Mesenchymal stem cell (in vitro differentiated cells and primary cell): ENCODE measurements at regions not wholly inside any gene's neighbourhood (a gene's known extent, or its start where the extent isn't known, plus 50 kb on each side); places are given as distances from the start of the nearest gene placed in this dataset.
A peak's percentile ranks its signal among the peaks of the same experiment; 100 is the strongest.

Source experiments
- DNase-seq: peaks from one replicate; pipeline ENCODE4 v3.0.0-alpha.2; 2013
- H2AFZ ChIP-seq: one replicate; pipeline ENCODE4 v1.6.1; 2013; ENCODE audit warnings: low read depth, mild to moderate bottlenecking, control low read depth, inconsistent platforms, low read length, moderate library complexity
- H2AK5ac ChIP-seq: 2 replicates; pipeline ENCODE4 v1.6.1; 2013; ENCODE audit warnings: low read length, moderate library complexity, mild to moderate bottlenecking, inconsistent platforms; ENCODE audit not compliant: severe bottlenecking
- H2BK120ac ChIP-seq: one replicate; pipeline ENCODE4 v1.6.1; 2013; ENCODE audit warnings: low read depth, mild to moderate bottlenecking, inconsistent platforms, low read length, moderate library complexity
- H2BK12ac ChIP-seq, 2 experiments: one replicate each; pipeline ENCODE4 v1.6.1; 2013; ENCODE audit warnings: inconsistent platforms in 2 of 2, low read length in 2 of 2, mild to moderate bottlenecking in 2 of 2, moderate library complexity in 2 of 2, control low read depth in 1 of 2
- H2BK15ac ChIP-seq: one replicate; pipeline ENCODE4 v1.6.1; 2013; ENCODE audit warnings: mild to moderate bottlenecking, low read depth, inconsistent platforms; ENCODE audit not compliant: poor library complexity, severe bottlenecking
- H2BK5ac ChIP-seq: 2 replicates; pipeline ENCODE4 v1.6.1; 2013; ENCODE audit warnings: low read depth, mild to moderate bottlenecking, low read length, control low read depth, inconsistent platforms; ENCODE audit not compliant: poor library complexity, severe bottlenecking
- H3K14ac ChIP-seq, 2 experiments: one replicate each; pipeline ENCODE4 v1.6.1; 2013; ENCODE audit warnings: inconsistent platforms in 2 of 2, low read length in 2 of 2, control low read depth in 1 of 2, mild to moderate bottlenecking in 1 of 2, moderate library complexity in 1 of 2
- H3K18ac ChIP-seq, 2 experiments: one replicate each; pipeline ENCODE4 v1.6.1; 2013; ENCODE audit warnings: inconsistent platforms in 2 of 2, low read length in 2 of 2, control low read depth in 1 of 2, low read depth in 1 of 2, mild to moderate bottlenecking in 1 of 2
- H3K23ac ChIP-seq, 2 experiments: one replicate each; pipeline ENCODE4 v1.6.1; 2013; ENCODE audit warnings: inconsistent platforms in 2 of 2, low read length in 2 of 2, mild to moderate bottlenecking in 2 of 2, moderate library complexity in 2 of 2, control low read depth in 1 of 2
- H3K27ac ChIP-seq: 2 replicates; pipeline ENCODE4 v1.5.1; 2013; ENCODE audit warnings: mild to moderate bottlenecking, moderate library complexity, low read length, control low read depth, inconsistent platforms; ENCODE audit not compliant: poor library complexity, severe bottlenecking
- H3K27me3 ChIP-seq, 2 experiments: 2 replicates each; pipeline versions ENCODE4 v1.6.1 to v1.7.0; 2013; ENCODE audit warnings: low read length in 2 of 2, mild to moderate bottlenecking in 2 of 2, moderate library complexity in 2 of 2, control low read depth in 1 of 2, inconsistent platforms in 1 of 2; ENCODE audit not compliant: control insufficient read depth in 1 of 2, insufficient read depth in 1 of 2
- H3K36me3 ChIP-seq, 2 experiments: 2 replicates each; pipeline versions ENCODE4 v1.6.1 to v1.7.0; 2013; ENCODE audit warnings: low read length in 2 of 2, control low read depth in 1 of 2, inconsistent platforms in 1 of 2, low read depth in 1 of 2, mild to moderate bottlenecking in 1 of 2; ENCODE audit not compliant: insufficient read depth in 2 of 2, control insufficient read depth in 1 of 2
- H3K4ac ChIP-seq, 2 experiments: one replicate each; pipeline ENCODE4 v1.6.1; 2013; ENCODE audit warnings: inconsistent platforms in 2 of 2, low read length in 2 of 2, mild to moderate bottlenecking in 2 of 2, moderate library complexity in 2 of 2, control low read depth in 1 of 2, low read depth in 1 of 2
- H3K4me1 ChIP-seq: 2 replicates; pipeline ENCODE4 v1.6.1; 2013; ENCODE audit warnings: low read depth, low read length, control low read depth; ENCODE audit not compliant: control insufficient read depth, insufficient read depth
- H3K4me2 ChIP-seq: 2 replicates; pipeline ENCODE4 v1.6.1; 2013; ENCODE audit warnings: low read length, mild to moderate bottlenecking, inconsistent platforms; ENCODE audit not compliant: poor library complexity, severe bottlenecking
- H3K4me3 ChIP-seq, 2 experiments: 2 replicates each; pipeline versions ENCODE4 v1.5.1 to v1.7.0; 2013; ENCODE audit warnings: low read length in 2 of 2, mild to moderate bottlenecking in 2 of 2, control low read depth in 1 of 2, low read depth in 1 of 2; ENCODE audit not compliant: insufficient read depth in 1 of 2
- H3K79me1 ChIP-seq: replicated peaks from 2 replicates; pipeline ENCODE4 v1.6.1; 2013; ENCODE audit warnings: mild to moderate bottlenecking, control low read depth, low read length, inconsistent platforms; ENCODE audit not compliant: poor library complexity, severe bottlenecking
- H3K9ac ChIP-seq: 2 replicates; pipeline ENCODE4 v1.7.0; 2013; ENCODE audit warnings: mild to moderate bottlenecking, low read length, moderate library complexity
- H3K9me3 ChIP-seq: 2 replicates; pipeline ENCODE4 v1.7.0; 2013; ENCODE audit warnings: mild to moderate bottlenecking, low read length; ENCODE audit not compliant: control insufficient read depth
- H4K8ac ChIP-seq: one replicate; pipeline ENCODE4 v1.6.1; 2013; ENCODE audit warnings: inconsistent platforms, mild to moderate bottlenecking, low read length, moderate library complexity
- H4K91ac ChIP-seq: one replicate; pipeline ENCODE4 v1.6.1; 2013; ENCODE audit warnings: mild to moderate bottlenecking, low read length, inconsistent platforms
- WGBS: methylation state at CpG from one replicate; pipeline ENCODE4 v1.1.7; 2013; ENCODE audit warnings: mixed read lengths; 5-methylcytosine and 5-hydroxymethylcytosine counted together

DNA sequence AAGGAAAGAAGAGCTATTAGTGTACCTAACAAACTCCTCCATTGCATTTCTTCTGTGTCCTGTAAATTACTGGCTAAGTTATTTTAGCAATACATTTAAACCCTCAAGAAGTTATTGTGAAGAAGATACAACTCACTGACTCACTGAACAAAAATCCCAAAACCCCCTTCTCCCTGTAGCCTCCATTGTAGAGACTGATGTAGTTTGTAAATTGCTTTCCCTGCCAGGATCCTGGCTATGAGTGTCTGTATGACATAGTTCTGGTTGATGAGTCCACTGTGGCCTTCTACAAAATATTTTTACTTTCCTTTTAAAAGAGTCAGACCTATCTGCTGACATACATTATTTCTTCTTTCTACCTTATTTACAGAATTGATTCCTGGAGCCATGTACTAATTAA is 155.6 kb downstream of the SLC6A15 start:
- H3K4me1 ChIP-seq, result no peaks in the 10 kb centered on the region
- no peak overlapping the region for H3K4me3 ChIP-seq
- no peaks in the 10 kb centered on the region for H3K79me1 ChIP-seq
- H4K91ac ChIP-seq, result no peak overlapping the region
- H2BK15ac ChIP-seq, result no peak overlapping the region
- no peak overlapping the region for H2BK120ac ChIP-seq
- H4K8ac ChIP-seq, result no peak overlapping the region
- H2AFZ ChIP-seq, result no peak overlapping the region
- no peak overlapping the region for H2BK12ac ChIP-seq
- H3K23ac ChIP-seq, result no peak overlapping the region
- H3K36me3 ChIP-seq, result no peaks in the 10 kb centered on the region
- peak; percentile 64 for DNase-seq
- no peaks in the 10 kb centered on the region for H3K9me3 ChIP-seq
- peak overlapping the region; percentile 11 for H3K9ac ChIP-seq
- H2AK5ac ChIP-seq, result no peak overlapping the region
- no peak overlapping the region for H2BK5ac ChIP-seq
- no peak overlapping the region for H3K18ac ChIP-seq
- H3K4ac ChIP-seq, result no peak overlapping the region
- H3K14ac ChIP-seq, result no peak overlapping the region
- no peaks in the 10 kb centered on the region for H3K27me3 ChIP-seq
- no peak overlapping the region for H3K27ac ChIP-seq
- no peak overlapping the region for H3K4me2 ChIP-seq

GRCh38 chr12:84745127-84745526 is 167.5 kb downstream of the SLC6A15 start:
- H3K4me2 ChIP-seq, result no peak overlapping the region
- H4K8ac ChIP-seq, result no peak overlapping the region
- 100% methylated on average over 1 of the region's 3 CpGs for WGBS
- H3K23ac ChIP-seq, result no peak overlapping the region
- no peak overlapping the region for H4K91ac ChIP-seq
- H2AK5ac ChIP-seq, result no peak overlapping the region
- no peak overlapping the region for H3K9ac ChIP-seq
- H2BK12ac ChIP-seq, result no peak overlapping the region
- H2BK15ac ChIP-seq, result no peak overlapping the region
- no peaks in the 10 kb centered on the region for H3K9me3 ChIP-seq
- H3K4ac ChIP-seq, result no peak overlapping the region
- no peak overlapping the region for H2BK5ac ChIP-seq
- no peaks in the 10 kb centered on the region for H3K36me3 ChIP-seq
- H2BK120ac ChIP-seq, result no peak overlapping the region
- no peak overlapping the region for H3K14ac ChIP-seq
- H3K27ac ChIP-seq, result no peak overlapping the region
- DNase-seq, result no peak
- H2AFZ ChIP-seq, result no peak overlapping the region
- no peak overlapping the region for H3K18ac ChIP-seq
- no peaks in the 10 kb centered on the region for H3K27me3 ChIP-seq
- H3K4me3 ChIP-seq, result no peak overlapping the region
- no peaks in the 10 kb centered on the region for H3K79me1 ChIP-seq
- no peaks in the 10 kb centered on the region for H3K4me1 ChIP-seq

- no peak overlapping the region for H2AK5ac ChIP-seq
- no peaks in the 10 kb centered on the region for H3K27me3 ChIP-seq
- no peak overlapping the region for H3K18ac ChIP-seq
- H2BK120ac ChIP-seq, result no peak overlapping the region
- no peak overlapping the region for H2AFZ ChIP-seq
- H3K9me3 ChIP-seq, result no peaks in the 10 kb centered on the region
- no peak overlapping the region for H3K27ac ChIP-seq
- WGBS, result 36% methylated on average over 3 of the region's 3 CpGs
- no peak overlapping the region for H4K8ac ChIP-seq
- no peak overlapping the region for H3K23ac ChIP-seq
- DNase-seq, result no peak
- H3K36me3 ChIP-seq, result no peaks in the 10 kb centered on the region
- no peak overlapping the region for H2BK15ac ChIP-seq
- no peaks in the 10 kb centered on the region for H3K79me1 ChIP-seq
- H2BK12ac ChIP-seq, result no peak overlapping the region
- no peak overlapping the region for H4K91ac ChIP-seq
- no peak overlapping the region for H3K14ac ChIP-seq
- no peak overlapping the region for H3K4me3 ChIP-seq
- H3K4me1 ChIP-seq, result no peaks in the 10 kb centered on the region
- no peak overlapping the region for H3K4me2 ChIP-seq
- H3K9ac ChIP-seq, result no peak overlapping the region
- no peak overlapping the region for H3K4ac ChIP-seq
- H2BK5ac ChIP-seq, result no peak overlapping the region
Observed at GRCh38 chr12:84741692-84742091, 170.9 kb downstream of the SLC6A15 start.

DNA sequence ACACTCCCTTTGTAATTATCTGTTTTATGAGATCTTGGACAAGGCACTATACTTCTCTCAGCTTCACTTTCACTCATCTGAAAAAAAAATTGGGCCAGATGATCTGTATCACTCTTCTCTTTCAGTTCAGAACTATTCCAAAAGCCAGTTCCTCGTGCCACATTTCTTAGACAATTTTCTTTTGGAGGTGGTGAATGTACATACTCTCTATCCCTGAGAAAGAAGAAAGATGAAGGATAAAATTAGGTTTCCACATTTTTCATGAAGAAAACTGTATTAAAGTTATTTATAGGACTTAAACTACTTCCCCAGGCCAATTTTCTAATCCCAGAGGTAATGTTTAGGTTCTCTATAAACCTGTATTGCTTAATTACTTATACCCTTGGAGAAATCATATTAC is 171.6 kb downstream of the SLC6A15 start:
- Histone ChIP-seq H3K4me2 (no peak overlapping the region), H3K4me3 (no peak overlapping the region), H2BK15ac (no peak overlapping the region), H3K9ac (no peak overlapping the region), H3K27me3 (no peaks in the 10 kb centered on the region), H2BK5ac (no peak overlapping the region), H2AFZ (no peak overlapping the region), H2BK12ac (no peak overlapping the region), H2BK120ac (no peak overlapping the region), H3K36me3 (no peaks in the 10 kb centered on the region), H3K4ac (no peak overlapping the region), H3K9me3 (no peaks in the 10 kb centered on the region), H3K14ac (no peak overlapping the region), H3K4me1 (no peaks in the 10 kb centered on the region), H3K79me1 (no peaks in the 10 kb centered on the region), H4K91ac (no peak overlapping the region), H3K27ac (no peak overlapping the region), H4K8ac (no peak overlapping the region), H3K18ac (no peak overlapping the region), H3K23ac (no peak overlapping the region), H2AK5ac (no peak overlapping the region)
- WGBS, result no CpG with 5 or more reads among the region's 1 CpG
- no peak for DNase-seq
